Prostate gland (tissue), 2 donors: ENCODE measurements at regions not wholly inside any gene's neighbourhood (a gene's known extent, or its start where the extent isn't known, plus 50 kb on each side); places are given as distances from the start of the nearest gene placed in this dataset.

Source experiments
- DNase-seq: peaks from one replicate; pipeline ENCODE4 v3.0.0-alpha.2; 2019; ENCODE audit warnings: low spot score
- H3K27ac ChIP-seq, 2 donors: fragments of 200-600 bp; sonication (generic); 2 replicates each; pipeline ENCODE4 v1.5.1; 2017 to 2019
- H3K27me3 ChIP-seq: fragments of 200-600 bp; sonication (generic); replicated peaks from 2 replicates; pipeline ENCODE4 v1.5.1; 2019; ENCODE audit not compliant: insufficient read depth
- H3K36me3 ChIP-seq, 2 donors: fragments of 200-600 bp; sonication (generic); 1 replicate in 1 of 2; 2 replicates in 1 of 2; pipeline versions ENCODE4 v1.5.1 to v1.8.1; 2017 to 2019
- H3K4me1 ChIP-seq: fragments of 200-600 bp; sonication (generic); replicated peaks from 2 replicates; pipeline ENCODE4 v1.5.1; 2019
- H3K4me3 ChIP-seq, 2 donors: fragments of 200-600 bp; sonication (generic); 2 replicates each; pipeline ENCODE4 v1.5.1; 2017 to 2019
- H3K9me3 ChIP-seq: fragments of 200-600 bp; sonication (generic); 2 replicates; pipeline ENCODE4 v1.5.1; 2017
- CTCF ChIP-seq, 4 experiments: fragments of 200-600 bp in 2 of 4; fragments of 450-650 bp in 2 of 4; sonication (generic) in 2 of 4; IDR thresholded peaks; 1 replicate in 3 of 4; 2 replicates in 1 of 4; pipeline ENCODE4 v1.5.1; 2016 to 2019; ENCODE audit warnings: antibody characterized with exemption in 4 of 4, mild to moderate bottlenecking in 2 of 4, moderate library complexity in 2 of 4
- POLR2A ChIP-seq: fragments of 450-650 bp; IDR thresholded peaks from one replicate; pipeline ENCODE4 v1.6.1; 2016; ENCODE audit warnings: antibody characterized with exemption, mild to moderate bottlenecking
- POLR2AphosphoS5 ChIP-seq: sonication (generic); formaldehyde crosslinking; IDR thresholded peaks from one replicate; pipeline ENCODE4 v1.6.1; 2017; ENCODE audit warnings: antibody characterized with exemption
- WGBS: methylation state at CpG from one replicate; pipeline ENCODE4 v1.1.5; 2018; 5-methylcytosine and 5-hydroxymethylcytosine counted together
- intact Hi-C: fragments of 100-400 bp; cut with DNase I; formaldehyde crosslinking; loops from one replicate; pipeline ENCODE4 v1.14.2; 2022

GRCh38 chr22:48406161-48406560, 1421.5 kb downstream of the BRD1 start:
- TF ChIP-seq POLR2A, result no peak
- no peak for TF ChIP-seq POLR2AphosphoS5
- no peak for TF ChIP-seq CTCF (IDR thresholded peaks at IDR 0.05)
- no peak overlapping the region for H3K4me3 ChIP-seq
- no peak overlapping the region for H3K27ac ChIP-seq
- H3K4me1 ChIP-seq, result no peaks in the 10 kb centered on the region
- no peaks in the 10 kb centered on the region for H3K36me3 ChIP-seq
- DNase-seq, result no peak
- WGBS, result 86% methylated on average over 4 of the region's 4 CpGs
- intact Hi-C loops, result no loop called here
- H3K27me3 ChIP-seq, result no peaks in the 10 kb centered on the region
- no peaks in the 10 kb centered on the region for H3K9me3 ChIP-seq

- no peaks in the 10 kb centered on the region for H3K27me3 ChIP-seq
- no peaks in the 10 kb centered on the region for H3K36me3 ChIP-seq
- no peak overlapping the region for H3K4me3 ChIP-seq
- WGBS, result 72% methylated on average over 6 of the region's 6 CpGs
- TF ChIP-seq CTCF (IDR thresholded peaks at IDR 0.05) (no peak), POLR2AphosphoS5 (no peak), POLR2A (no peak)
- intact Hi-C loops, result no loop called here
- H3K4me1 ChIP-seq, result no peaks in the 10 kb centered on the region
- H3K27ac ChIP-seq, result no peak overlapping the region
- DNase-seq, result no peak
- no peaks in the 10 kb centered on the region for H3K9me3 ChIP-seq
These were observed 1421.9 kb downstream of the BRD1 start for GRCh38 chr22:48405741-48406140.

GRCh38 chr22:48404801-48405447, 1422.7 kb downstream of the BRD1 start:
- Histone ChIP-seq H3K27me3 (no peaks in the 10 kb centered on the region), H3K9me3 (no peaks in the 10 kb centered on the region), H3K4me1 (no peaks in the 10 kb centered on the region), H3K4me3 (no peak overlapping the region), H3K36me3 (no peaks in the 10 kb centered on the region), H3K27ac (no peak overlapping the region)
- intact Hi-C loops, result no loop called here
- no peak for DNase-seq
- TF ChIP-seq POLR2A (no peak), CTCF (IDR thresholded peaks at IDR 0.05) (no peak), POLR2AphosphoS5 (no peak)
- 83% methylated on average over 16 of the region's 16 CpGs for WGBS

- no peak for TF ChIP-seq POLR2AphosphoS5
- no peak for TF ChIP-seq POLR2A
- no peak for TF ChIP-seq CTCF (IDR thresholded peaks at IDR 0.05)
- Histone ChIP-seq H3K4me1 (no peaks in the 10 kb centered on the region), H3K36me3 (no peaks in the 10 kb centered on the region), H3K9me3 (no peaks in the 10 kb centered on the region), H3K4me3 (no peak overlapping the region), H3K27me3 (no peaks in the 10 kb centered on the region), H3K27ac (no peak overlapping the region)
- intact Hi-C loops, result no loop called here
- no peak for DNase-seq
- WGBS, result 51% methylated on average over 22 of the region's 22 CpGs
These were observed 1423.9 kb downstream of the BRD1 start for GRCh38 chr22:48403521-48404403.
